ENCODE measurements at regions not wholly inside any gene's neighbourhood (a gene's known extent, or its start where the extent isn't known, plus 50 kb on each side); places are given as distances from the start of the nearest gene placed in this dataset.

DNA sequence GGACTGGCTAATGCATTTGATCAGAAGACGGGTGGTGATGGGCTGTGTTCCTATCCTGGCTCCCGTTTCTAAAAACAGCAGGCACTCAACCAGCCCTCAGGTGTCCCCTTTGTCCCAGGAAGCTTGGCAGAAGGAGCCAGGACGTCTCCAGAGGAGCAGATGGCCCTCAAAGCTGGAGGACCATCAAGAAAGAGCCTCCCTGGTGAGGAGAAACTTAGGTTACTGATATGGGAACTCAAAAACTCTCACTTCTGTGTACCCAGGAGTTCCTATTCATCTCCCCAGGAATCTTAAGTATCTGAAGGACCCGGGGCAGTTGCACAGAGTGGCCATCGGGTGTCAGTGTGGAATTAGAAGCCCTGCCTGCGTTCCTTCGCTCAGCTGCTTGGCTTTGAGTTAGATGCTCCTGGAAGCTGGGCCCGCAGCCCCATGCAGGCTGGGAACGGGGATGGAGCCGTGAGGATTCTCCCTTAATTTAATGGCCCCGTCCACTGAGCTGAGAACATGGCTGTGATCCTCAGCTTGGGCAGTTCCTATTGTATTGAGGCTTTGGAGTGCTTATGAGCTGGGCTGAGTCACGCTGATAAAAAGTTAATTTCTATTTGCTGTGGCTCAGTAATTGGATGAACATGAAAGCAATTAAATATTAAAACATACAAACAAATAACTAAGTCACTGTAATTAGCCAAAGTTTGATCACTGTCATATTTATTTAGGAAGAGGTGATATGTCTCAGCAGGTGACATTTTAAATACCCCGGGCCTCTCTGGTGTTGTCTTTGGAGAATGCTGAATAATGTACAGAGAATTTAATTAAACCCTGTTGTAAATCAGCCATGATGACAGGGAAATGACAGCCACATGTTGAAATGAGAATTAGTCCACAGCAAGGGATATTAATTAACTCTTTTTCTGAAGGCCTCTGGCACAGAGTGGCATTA is 402.1 kb downstream of the SEC14L1 start (continued):
- TF ChIP-seq ZNF891 (CRISPR knock-in tag; IDR thresholded peaks at IDR 0.05) (no peak), ZNF33A (CRISPR knock-in tag; IDR thresholded peaks at IDR 0.05; ENCODE audit: borderline replicate concordance) (no peak), RFX5 (IDR thresholded peaks at IDR 0.05; ENCODE audit: low read depth, low read length) (no peak), ZNF354B (CRISPR knock-in tag; IDR thresholded peaks at IDR 0.05) (0 out of 2 replicates have a peak, but pooled peaks have one; percentile 53), MYC (CRISPR knock-in tag; IDR thresholded peaks at IDR 0.05; ENCODE audit: borderline replicate concordance) (no peak), ZNF292 (CRISPR knock-in tag; IDR thresholded peaks at IDR 0.05; ENCODE audit: borderline replicate concordance, low read depth) (no peak), GATAD2A (CRISPR knock-in tag; IDR thresholded peaks at IDR 0.05) (peak; percentile 10; the same call in 1 of the 2 replicates), SMC3 (IDR thresholded peaks at IDR 0.05; ENCODE audit: low read length) (peak; percentile 80), FOSL2 (CRISPR knock-in tag; IDR thresholded peaks at IDR 0.05) (0 out of 2 replicates have a peak, but pooled peaks have one; percentile 24), MXI1 (IDR thresholded peaks at IDR 0.05; ENCODE audit: borderline replicate concordance, low read depth, low read length) (0 out of 3 replicates have a peak, but pooled peaks have one; percentile 37), ZNF547 (CRISPR knock-in tag; IDR thresholded peaks at IDR 0.05) (no peak), ZNF329 (CRISPR knock-in tag; IDR thresholded peaks at IDR 0.05; ENCODE audit: low read depth) (no peak), NR2F2 (IDR thresholded peaks at IDR 0.05; ENCODE audit: borderline replicate concordance, low read depth) (no peak)
- TF ChIP-seq, protein P1, sequence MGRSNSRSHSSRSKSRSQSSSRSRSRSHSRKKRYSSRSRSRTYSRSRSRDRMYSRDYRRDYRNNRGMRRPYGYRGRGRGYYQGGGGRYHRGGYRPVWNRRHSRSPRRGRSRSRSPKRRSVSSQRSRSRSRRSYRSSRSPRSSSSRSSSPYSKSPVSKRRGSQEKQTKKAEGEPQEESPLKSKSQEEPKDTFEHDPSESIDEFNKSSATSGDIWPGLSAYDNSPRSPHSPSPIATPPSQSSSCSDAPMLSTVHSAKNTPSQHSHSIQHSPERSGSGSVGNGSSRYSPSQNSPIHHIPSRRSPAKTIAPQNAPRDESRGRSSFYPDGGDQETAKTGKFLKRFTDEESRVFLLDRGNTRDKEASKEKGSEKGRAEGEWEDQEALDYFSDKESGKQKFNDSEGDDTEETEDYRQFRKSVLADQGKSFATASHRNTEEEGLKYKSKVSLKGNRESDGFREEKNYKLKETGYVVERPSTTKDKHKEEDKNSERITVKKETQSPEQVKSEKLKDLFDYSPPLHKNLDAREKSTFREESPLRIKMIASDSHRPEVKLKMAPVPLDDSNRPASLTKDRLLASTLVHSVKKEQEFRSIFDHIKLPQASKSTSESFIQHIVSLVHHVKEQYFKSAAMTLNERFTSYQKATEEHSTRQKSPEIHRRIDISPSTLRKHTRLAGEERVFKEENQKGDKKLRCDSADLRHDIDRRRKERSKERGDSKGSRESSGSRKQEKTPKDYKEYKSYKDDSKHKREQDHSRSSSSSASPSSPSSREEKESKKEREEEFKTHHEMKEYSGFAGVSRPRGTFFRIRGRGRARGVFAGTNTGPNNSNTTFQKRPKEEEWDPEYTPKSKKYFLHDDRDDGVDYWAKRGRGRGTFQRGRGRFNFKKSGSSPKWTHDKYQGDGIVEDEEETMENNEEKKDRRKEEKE (IDR thresholded peaks at IDR 0.05), result no peak
- TF ChIP-seq, protein P2, sequence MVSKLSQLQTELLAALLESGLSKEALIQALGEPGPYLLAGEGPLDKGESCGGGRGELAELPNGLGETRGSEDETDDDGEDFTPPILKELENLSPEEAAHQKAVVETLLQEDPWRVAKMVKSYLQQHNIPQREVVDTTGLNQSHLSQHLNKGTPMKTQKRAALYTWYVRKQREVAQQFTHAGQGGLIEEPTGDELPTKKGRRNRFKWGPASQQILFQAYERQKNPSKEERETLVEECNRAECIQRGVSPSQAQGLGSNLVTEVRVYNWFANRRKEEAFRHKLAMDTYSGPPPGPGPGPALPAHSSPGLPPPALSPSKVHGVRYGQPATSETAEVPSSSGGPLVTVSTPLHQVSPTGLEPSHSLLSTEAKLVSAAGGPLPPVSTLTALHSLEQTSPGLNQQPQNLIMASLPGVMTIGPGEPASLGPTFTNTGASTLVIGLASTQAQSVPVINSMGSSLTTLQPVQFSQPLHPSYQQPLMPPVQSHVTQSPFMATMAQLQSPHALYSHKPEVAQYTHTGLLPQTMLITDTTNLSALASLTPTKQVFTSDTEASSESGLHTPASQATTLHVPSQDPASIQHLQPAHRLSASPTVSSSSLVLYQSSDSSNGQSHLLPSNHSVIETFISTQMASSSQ (IDR thresholded peaks at IDR 0.05; ENCODE audit: low read depth), result no peak
- TF ChIP-seq, protein P2 (CRISPR knock-in tag; IDR thresholded peaks at IDR 0.05; ENCODE audit: borderline replicate concordance), result no peak
- TF ChIP-seq, protein P3, sequence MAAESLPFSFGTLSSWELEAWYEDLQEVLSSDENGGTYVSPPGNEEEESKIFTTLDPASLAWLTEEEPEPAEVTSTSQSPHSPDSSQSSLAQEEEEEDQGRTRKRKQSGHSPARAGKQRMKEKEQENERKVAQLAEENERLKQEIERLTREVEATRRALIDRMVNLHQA (CRISPR knock-in tag; IDR thresholded peaks at IDR 0.05), result no peak
- TF ChIP-seq, protein P4, sequence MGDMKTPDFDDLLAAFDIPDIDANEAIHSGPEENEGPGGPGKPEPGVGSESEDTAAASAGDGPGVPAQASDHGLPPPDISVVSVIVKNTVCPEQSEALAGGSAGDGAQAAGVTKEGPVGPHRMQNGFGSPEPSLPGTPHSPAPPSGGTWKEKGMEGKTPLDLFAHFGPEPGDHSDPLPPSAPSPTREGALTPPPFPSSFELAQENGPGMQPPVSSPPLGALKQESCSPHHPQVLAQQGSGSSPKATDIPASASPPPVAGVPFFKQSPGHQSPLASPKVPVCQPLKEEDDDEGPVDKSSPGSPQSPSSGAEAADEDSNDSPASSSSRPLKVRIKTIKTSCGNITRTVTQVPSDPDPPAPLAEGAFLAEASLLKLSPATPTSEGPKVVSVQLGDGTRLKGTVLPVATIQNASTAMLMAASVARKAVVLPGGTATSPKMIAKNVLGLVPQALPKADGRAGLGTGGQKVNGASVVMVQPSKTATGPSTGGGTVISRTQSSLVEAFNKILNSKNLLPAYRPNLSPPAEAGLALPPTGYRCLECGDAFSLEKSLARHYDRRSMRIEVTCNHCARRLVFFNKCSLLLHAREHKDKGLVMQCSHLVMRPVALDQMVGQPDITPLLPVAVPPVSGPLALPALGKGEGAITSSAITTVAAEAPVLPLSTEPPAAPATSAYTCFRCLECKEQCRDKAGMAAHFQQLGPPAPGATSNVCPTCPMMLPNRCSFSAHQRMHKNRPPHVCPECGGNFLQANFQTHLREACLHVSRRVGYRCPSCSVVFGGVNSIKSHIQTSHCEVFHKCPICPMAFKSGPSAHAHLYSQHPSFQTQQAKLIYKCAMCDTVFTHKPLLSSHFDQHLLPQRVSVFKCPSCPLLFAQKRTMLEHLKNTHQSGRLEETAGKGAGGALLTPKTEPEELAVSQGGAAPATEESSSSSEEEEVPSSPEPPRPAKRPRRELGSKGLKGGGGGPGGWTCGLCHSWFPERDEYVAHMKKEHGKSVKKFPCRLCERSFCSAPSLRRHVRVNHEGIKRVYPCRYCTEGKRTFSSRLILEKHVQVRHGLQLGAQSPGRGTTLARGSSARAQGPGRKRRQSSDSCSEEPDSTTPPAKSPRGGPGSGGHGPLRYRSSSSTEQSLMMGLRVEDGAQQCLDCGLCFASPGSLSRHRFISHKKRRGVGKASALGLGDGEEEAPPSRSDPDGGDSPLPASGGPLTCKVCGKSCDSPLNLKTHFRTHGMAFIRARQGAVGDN (CRISPR knock-in tag; IDR thresholded peaks at IDR 0.05), result peak; percentile 14; the same call in 1 of the 2 replicates

All from HepG2 (cell line).